Lower leg skin (tissue), 4 donors: ENCODE measurements at regions not wholly inside any gene's neighbourhood (a gene's known extent, or its start where the extent isn't known, plus 50 kb on each side); places are given as distances from the start of the nearest gene placed in this dataset.

Experiments used
- DNase-seq, 2 donors: peaks; one replicate each; pipeline ENCODE4 v3.0.0-alpha.2; 2019; ENCODE audit warnings: low spot score in 2 of 2
- H3K4me3 ChIP-seq: fragments of 200-600 bp; sonication (generic); 2 replicates; pipeline ENCODE4 v1.5.1; 2017; ENCODE audit warnings: mild to moderate bottlenecking, low read depth; ENCODE audit not compliant: poor library complexity, severe bottlenecking
- POLR2A ChIP-seq, 2 donors: fragments of 450-650 bp; IDR thresholded peaks; one replicate each; pipeline ENCODE4 v1.6.1; 2016 to 2017; ENCODE audit warnings: antibody characterized with exemption in 2 of 2, mild to moderate bottlenecking in 1 of 2, moderate library complexity in 1 of 2
- WGBS, 2 donors: methylation state at CpG; one replicate each; pipeline ENCODE4 v1.1.5; 2018; 5-methylcytosine and 5-hydroxymethylcytosine counted together
- intact Hi-C: fragments of 100-400 bp; cut with DNase I; formaldehyde crosslinking; loops from one replicate; pipeline ENCODE4 v1.15.0; 2023; ENCODE audit warnings: low total_unique reads
- TF ChIP-seq, protein P1 (sequence below), 3 donors: fragments of 450-650 bp; IDR thresholded peaks; one replicate each; pipeline ENCODE4 v1.5.1; 2016; ENCODE audit warnings: antibody characterized with exemption in 3 of 3, mild to moderate bottlenecking in 3 of 3, moderate library complexity in 2 of 3

DNA sequence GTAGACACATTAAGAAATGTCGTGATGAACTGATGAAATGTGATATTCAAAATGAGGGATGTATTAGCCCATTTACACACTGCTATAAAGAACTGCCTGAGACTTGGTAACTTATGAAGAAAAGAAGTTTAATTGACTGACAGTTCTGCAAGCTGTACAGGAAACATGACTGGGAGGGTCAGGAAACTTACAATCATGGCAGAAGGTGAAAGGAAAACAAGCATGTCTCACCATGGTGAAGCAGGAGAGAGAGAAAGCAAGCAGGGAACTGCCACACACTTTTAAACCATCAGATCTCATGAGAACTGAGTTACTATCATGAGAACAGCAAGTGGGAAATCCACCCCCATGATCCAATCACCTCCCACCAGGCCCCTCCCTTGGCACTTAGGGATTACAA is 1010.8 kb upstream of the CELF4 start:
- H3K4me3 ChIP-seq, result no peak overlapping the region
- DNase-seq, result no peak
- intact Hi-C loops, result no loop called here
- whole genome bisulfite sequencing, 2 donors, result 84 to 85% methylated on average over 1 of the region's 1 CpG
- TF ChIP-seq, protein P1, sequence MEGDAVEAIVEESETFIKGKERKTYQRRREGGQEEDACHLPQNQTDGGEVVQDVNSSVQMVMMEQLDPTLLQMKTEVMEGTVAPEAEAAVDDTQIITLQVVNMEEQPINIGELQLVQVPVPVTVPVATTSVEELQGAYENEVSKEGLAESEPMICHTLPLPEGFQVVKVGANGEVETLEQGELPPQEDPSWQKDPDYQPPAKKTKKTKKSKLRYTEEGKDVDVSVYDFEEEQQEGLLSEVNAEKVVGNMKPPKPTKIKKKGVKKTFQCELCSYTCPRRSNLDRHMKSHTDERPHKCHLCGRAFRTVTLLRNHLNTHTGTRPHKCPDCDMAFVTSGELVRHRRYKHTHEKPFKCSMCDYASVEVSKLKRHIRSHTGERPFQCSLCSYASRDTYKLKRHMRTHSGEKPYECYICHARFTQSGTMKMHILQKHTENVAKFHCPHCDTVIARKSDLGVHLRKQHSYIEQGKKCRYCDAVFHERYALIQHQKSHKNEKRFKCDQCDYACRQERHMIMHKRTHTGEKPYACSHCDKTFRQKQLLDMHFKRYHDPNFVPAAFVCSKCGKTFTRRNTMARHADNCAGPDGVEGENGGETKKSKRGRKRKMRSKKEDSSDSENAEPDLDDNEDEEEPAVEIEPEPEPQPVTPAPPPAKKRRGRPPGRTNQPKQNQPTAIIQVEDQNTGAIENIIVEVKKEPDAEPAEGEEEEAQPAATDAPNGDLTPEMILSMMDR (IDR thresholded peaks at IDR 0.05), result no peak
- no peak for TF ChIP-seq POLR2A (IDR thresholded peaks at IDR 0.05)

DNA sequence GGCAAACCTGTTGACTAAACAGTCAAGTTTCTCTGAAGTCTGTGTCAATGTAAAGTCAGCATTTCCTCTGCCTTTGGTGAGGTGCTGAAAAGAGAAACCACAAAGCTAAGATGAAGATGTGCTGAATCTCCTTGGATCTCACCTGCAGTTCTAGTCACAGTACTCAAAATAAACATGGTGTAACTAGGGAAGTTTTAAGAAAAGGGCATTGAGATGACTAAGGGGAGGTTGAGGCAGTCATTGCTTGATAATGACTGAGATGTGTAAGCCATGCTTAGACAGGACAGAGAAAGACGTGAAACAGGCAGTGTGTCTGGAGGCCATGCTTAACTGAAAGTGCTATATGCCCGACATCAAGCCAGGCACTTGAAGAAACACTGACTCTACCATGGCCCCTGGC is 1010.0 kb upstream of the CELF4 start:
- intact Hi-C loops, result no loop called here
- DNase-seq, result no peak
- whole genome bisulfite sequencing, 2 donors, result 90 to 94% methylated on average over 2 of the region's 2 CpGs
- H3K4me3 ChIP-seq, result no peak overlapping the region
- TF ChIP-seq, protein P1 (IDR thresholded peaks at IDR 0.05), result no peak
- TF ChIP-seq POLR2A (IDR thresholded peaks at IDR 0.05), result no peak

DNA sequence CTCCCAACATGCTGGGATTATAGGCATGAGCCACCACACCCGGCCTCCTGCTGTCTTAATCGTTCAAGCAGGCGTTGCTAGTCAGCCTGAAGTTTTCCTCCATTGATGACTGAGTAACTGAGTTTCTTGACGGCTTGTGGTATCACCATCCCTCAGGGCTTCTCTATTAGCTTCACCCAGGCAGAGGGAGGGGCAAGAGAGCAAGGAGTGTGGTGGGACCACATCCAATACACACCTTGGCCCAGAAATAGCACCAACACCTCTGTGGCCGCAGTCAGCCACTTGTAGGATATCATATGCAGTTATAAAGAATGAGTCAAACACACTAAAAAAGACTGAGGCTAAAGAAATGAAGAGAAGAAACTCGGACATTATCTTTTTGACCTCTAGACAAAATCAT is 1009.4 kb upstream of the CELF4 start:
- no peak for TF ChIP-seq POLR2A (IDR thresholded peaks at IDR 0.05)
- TF ChIP-seq, protein P1 (IDR thresholded peaks at IDR 0.05), result no peak
- no peak overlapping the region for H3K4me3 ChIP-seq
- intact Hi-C loops, result no loop called here
- DNase-seq, result no peak
- WGBS, 2 donors, result 85 to 90% methylated on average over 6 of the region's 6 CpGs

DNA sequence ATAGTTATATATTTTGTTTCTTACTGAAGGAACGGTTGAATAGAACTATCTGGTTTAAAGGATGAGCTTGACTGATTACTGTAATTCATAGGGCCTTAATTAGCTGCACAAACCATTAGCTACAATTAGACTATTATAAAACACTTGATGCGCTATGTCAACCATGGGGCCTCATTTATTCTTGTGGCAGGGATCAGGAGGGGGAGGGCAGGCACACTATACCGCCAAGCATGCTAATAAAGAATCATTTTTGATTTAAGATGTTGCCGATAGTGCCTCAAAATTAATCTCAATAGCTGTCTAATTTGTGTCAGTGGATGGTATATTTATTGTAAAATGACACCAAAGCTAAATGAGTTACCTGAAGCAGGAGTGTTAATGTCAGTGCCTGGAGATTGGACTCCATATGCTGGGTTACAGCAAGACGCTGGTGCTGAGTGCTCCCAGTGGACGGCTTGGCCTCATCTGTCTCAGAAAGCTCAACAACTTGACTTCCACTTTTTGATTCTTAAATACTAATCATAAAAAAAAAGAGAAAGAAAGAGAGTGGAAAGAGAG is 1007.0 kb upstream of the CELF4 start:
- TF ChIP-seq, protein P1 (IDR thresholded peaks at IDR 0.05), result no peak
- 85 to 97% methylated on average over 6 of the region's 6 CpGs for WGBS, 2 donors

DNA sequence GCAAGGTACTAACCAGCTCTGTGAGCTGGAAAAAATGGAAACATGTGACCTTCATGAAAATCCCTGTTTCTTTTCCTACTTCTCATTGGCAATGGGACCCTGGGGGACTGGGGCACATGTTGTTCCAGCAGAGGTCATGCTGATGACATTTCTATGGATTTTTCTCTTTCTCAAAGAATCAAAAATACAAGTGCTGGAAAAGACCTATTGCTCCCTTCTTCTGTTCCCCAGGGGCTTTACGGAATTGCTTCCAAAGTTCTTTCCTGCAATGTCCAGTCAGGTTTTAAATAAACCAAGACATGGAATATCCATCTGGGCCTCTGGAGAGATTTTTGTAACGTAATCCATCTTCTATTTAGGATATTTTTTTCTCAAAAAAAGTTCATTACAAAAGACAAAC is 1006.1 kb upstream of the CELF4 start:
- WGBS, 2 donors, result 36 to 38% methylated on average over 2 of the region's 2 CpGs

More for the DNA sequence above, 1007.0 kb upstream of the CELF4 start:
- intact Hi-C loops, result no loop called here
- DNase-seq, result no peak
- no peak overlapping the region for H3K4me3 ChIP-seq

More for the DNA sequence above, 1006.1 kb upstream of the CELF4 start:
- intact Hi-C loops, result no loop called here
- DNase-seq, result no peak
- H3K4me3 ChIP-seq, result no peak overlapping the region
- TF ChIP-seq POLR2A (IDR thresholded peaks at IDR 0.05), result no peak
- TF ChIP-seq, protein P1 (IDR thresholded peaks at IDR 0.05), result no peak
